OCI-LY3 (cell line): ENCODE measurements at regions not wholly inside any gene's neighbourhood (a gene's known extent, or its start where the extent isn't known, plus 50 kb on each side); places are given as distances from the start of the nearest gene placed in this dataset.
"Not testable (repeated sequence)": the region's sequence is repeated elsewhere in the genome, so short reads cannot be mapped to it uniquely, and the experiment has no call there.

Experiments
- EZH2phosphoT487 ChIP-seq: fragments of 200-600 bp; shearing (Covaris generic); IDR thresholded peaks from 2 replicates; pipeline ENCODE4 v1.6.1; 2018; ENCODE audit warnings: antibody characterized with exemption, mixed run types, low read depth
- TF ChIP-seq, protein P1 (sequence below): fragments of 200-600, 300-600 bp; sonication (generic); IDR thresholded peaks from 2 replicates; pipeline ENCODE4 v1.5.1; 2014; ENCODE audit warnings: antibody characterized with exemption, low read length, low read depth

DNA sequence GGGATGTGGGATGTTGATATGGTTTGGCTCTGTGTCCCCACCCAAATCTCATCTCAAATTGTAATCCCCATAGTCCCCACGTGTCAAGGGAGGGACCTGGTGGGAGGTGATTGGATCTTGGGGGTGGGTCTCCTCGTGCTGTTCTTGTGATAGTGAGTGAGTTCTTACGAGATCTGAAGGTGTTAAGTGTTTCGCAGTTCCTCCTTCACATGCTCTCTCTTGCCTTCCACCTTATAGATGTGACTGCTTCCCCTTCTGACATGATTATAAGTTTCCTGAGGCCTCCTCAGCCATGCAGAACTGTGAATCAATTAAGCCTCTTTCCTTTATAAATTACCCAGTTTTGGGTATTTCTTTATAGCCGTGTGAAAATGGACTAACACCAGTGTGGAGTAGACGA lies 130.1 kb upstream of the KCNE2 start:
- TF ChIP-seq EZH2phosphoT487, result not testable (repeated sequence)
- TF ChIP-seq, protein P1, sequence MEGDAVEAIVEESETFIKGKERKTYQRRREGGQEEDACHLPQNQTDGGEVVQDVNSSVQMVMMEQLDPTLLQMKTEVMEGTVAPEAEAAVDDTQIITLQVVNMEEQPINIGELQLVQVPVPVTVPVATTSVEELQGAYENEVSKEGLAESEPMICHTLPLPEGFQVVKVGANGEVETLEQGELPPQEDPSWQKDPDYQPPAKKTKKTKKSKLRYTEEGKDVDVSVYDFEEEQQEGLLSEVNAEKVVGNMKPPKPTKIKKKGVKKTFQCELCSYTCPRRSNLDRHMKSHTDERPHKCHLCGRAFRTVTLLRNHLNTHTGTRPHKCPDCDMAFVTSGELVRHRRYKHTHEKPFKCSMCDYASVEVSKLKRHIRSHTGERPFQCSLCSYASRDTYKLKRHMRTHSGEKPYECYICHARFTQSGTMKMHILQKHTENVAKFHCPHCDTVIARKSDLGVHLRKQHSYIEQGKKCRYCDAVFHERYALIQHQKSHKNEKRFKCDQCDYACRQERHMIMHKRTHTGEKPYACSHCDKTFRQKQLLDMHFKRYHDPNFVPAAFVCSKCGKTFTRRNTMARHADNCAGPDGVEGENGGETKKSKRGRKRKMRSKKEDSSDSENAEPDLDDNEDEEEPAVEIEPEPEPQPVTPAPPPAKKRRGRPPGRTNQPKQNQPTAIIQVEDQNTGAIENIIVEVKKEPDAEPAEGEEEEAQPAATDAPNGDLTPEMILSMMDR, result not testable (repeated sequence)
